Activated T-cell treated with anti-CD3 and anti-CD28 coated beads for 48 hours (primary cell): ENCODE measurements at regions not wholly inside any gene's neighbourhood (a gene's known extent, or its start where the extent isn't known, plus 50 kb on each side); places are given as distances from the start of the nearest gene placed in this dataset.
A peak's percentile ranks its signal among the peaks of the same experiment; 100 is the strongest.

ENCODE experiments used
- DNase-seq: peaks from one replicate; pipeline ENCODE4 v3.0.0-alpha.2; 2020; ENCODE audit warnings: low read depth

DNA sequence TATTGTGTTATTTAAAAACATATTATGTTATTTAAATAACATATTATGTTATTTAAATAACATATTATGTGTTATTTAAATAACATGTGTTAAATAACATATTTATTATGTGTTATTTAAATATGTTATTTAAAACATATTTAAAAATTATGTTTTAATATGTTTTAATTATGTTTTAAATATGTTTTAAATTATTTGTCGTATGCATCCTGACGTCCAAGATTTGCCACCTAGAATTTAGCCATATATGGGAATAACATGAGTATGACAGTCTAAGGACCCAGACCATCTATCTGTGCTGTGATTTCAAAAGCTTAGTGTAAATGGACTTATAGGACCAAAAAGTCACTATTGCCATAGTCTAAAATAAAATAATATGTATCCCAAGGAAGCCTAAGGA lies 484.3 kb upstream of the KLHL29 start:
- no peak for DNase-seq

DNA sequence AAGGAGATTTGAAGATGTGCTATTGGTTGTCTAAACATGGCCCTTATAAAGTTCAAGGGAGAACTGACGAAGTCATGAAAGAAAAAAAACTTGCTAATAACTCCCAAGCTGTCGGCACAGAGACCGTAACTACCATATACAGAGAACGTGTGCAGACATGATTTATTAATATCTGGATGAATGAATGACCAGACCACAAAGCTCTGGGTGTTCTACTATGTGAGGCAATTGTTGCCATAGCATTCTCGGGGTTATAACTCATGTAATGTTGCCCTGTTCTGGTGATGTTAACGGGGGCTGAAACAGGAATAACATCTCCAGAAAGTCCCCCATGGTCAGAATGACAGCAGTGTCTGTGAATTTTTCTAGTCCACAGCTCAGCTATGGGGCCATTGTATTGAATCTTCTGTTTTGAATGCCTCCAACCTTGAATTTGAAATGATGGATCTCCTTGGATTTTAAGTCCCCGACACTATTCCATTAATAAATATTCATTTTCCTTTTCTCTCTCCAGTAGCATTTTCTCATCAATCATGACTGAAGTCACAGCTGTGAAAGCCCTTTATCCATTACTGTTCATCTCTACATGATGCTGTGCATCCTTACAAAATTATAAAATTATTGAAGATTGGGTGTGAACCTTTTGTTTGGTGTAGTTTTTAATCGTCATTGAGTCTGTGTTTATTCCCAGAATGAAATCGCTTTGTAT lies 483.4 kb upstream of the KLHL29 start:
- DNase-seq, result no peak

DNA sequence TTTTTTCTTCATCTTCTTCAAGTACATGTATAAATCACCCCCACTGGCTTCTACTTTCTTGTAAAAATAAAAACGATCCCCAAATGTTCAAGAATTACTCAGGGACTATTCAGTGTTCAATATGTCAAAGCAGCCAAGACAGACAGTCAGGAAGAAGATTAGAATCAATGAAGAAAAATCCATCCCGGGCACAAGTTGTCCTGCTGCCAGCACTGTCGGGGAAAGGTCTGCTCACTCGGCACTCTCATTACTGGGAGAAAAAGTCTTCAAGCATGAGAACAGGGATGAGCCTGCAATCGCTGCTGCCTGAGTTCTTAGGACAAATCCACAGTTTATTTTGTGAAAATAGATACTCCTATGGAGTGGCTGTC lies 482.8 kb upstream of the KLHL29 start:
- no peak for DNase-seq

DNA sequence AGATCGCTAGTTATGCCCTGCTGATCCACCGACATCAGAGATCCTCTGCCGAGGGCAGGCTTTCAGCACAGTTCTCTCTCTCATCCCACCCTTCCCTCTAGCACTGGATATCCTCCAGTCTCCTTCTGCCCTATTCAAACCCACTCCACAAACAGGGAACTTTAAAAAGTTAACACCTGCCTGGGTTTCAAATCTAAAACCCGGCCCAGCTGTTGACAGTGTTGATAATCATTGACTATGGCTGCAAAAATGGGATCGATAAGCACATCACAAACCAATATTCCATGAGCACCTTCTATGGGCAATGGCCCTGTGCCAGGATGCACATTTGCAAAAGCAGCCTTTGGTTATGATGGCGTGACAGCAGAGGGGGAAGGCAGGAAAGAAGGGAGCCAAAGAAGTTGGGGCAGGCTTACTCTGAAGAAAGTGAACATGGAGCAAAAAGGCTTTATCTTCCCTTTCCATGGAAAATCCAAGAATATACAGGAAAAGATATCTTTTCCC lies 482.3 kb upstream of the KLHL29 start:
- DNase-seq, result no peak

DNA sequence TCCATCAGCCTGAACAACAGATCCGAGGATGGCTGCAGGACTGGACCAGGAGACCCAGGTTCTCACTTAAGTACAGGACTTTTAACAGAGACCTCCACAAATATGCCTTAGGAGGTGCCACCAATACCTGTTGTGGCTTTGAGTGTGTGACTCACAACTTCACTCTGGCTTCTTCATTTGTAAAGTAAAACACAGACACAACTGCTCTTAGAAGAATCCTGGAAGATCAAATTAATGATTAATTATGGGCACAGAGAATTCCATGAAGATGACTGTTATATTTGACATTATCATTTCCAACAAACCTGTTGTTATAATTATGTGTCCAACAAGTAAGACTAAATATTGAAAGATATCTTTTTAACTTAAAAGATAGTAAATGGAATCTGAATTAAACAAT lies 481.4 kb upstream of the KLHL29 start:
- no peak for DNase-seq

DNA sequence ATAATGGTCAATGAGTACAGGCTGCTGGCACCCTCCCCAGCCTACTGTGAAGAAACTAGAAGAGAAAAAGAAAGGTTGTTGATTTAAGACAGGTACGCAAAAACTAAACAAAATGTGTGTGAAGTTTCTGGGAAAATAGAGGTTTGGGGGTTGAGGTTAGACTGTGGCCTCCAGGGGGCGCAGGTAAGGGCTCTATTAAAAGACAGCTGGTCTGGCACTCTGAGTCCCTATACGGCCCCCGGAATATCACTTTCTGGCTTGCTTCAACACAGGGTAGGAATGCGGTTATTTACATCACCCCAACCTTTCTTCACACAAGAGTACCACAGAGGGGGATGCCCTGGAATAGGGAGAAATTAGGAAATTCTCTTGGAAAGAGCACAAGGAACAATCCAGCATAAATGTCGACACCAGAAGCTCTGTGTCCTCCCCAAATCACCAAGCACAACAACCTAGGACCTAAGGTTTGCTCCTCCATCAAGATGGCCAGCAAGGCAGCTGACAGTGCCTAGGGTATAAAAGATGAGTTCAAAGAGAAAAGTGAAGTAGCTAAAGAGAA lies 480.8 kb upstream of the KLHL29 start:
- peak; percentile 1 for DNase-seq

DNA sequence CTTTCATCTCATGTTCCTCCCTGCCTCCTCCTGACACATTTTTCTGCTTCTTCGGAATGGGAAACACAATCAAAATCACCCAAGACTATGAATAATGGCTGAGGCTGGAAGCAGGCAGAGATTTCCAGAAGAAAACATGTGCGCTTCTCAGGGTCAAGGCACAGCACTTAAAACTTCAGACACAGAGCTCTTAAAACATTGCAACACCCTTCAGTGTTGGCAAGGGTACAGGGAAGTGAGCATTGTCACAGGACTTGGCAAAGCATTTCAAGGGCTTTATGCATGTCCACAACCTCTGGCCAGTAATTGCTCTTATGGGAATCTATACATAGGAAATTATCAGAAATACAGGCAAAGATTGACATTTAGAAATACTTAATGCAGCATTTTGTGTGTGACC lies 477.6 kb upstream of the KLHL29 start:
- no peak for DNase-seq

DNA sequence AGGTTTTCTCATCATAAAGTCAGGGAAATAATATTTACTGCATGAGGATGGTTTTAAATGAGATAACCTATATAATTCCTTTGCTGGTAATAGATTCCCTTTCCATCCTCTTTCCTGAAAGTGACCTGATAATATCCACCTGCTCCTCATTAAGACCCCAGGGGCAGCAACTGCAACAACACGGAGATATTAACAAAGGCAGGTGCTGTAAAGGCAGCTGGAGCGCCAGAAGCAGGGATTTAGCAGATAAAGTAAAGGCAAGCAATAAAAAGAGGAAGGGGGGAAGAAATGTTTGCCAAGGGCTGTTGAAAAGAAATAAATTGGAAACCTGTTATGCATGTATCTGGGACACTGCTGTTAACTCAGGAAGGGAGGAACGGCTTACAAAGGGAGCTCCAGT lies 472.6 kb upstream of the KLHL29 start:
- DNase-seq, result no peak

DNA sequence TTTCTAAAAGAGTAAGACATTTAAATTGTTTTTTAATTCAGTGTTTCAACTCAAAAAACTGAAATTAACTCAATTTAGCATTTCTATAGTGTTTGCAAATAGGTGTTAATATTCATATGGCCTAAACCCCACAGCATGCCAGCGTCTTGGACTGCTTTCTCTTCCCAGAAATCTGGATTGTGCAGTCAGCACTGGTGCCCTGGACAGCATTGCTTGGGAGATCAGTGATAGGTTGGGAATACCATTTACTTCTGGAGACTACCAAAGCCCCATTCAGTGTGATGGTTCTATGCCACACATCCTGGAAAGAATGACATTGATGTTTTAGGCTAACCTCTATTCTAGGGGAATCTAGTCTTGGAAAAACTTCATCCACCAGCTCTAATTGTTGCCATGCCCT lies 455.0 kb upstream of the KLHL29 start:
- no peak for DNase-seq

DNA sequence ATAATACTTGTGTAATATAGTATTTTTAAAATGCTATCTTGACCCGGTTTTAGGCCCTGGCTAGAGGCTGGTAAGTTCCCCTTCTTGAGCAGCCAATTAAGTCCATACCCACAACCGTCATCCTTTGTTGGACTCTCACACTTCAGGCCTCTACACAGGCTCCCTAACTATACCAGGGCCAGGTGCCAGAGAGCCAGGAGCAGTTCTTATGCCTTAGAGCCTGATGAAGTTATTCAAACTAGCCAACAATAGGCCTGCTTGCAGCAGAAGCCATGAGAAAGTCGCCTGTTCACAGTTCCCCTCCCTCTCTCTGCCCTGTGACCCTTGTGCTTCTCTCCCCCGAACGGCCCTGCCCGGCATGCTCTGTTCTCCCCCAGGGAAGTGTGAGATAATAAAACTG lies 454.2 kb upstream of the KLHL29 start:
- no peak for DNase-seq

DNA sequence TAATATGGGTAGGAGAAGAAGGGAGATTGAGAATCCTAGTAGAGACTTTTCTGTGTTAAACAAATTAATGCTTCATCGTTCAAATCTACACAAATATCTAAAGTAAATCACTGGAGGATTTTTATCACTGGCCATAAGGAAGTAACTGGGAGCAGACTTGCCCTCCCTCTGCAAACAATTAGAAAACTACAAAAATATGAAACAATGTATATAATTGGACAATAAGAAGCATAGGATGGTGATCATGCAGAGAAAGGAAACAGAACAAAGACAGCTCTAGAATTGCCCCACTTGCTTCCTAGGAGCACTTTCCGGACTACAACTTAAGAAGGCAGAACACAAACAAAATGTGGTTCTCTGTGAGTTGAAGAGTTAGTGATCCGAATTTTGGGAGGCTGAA lies 452.7 kb upstream of the KLHL29 start:
- no peak for DNase-seq

DNA sequence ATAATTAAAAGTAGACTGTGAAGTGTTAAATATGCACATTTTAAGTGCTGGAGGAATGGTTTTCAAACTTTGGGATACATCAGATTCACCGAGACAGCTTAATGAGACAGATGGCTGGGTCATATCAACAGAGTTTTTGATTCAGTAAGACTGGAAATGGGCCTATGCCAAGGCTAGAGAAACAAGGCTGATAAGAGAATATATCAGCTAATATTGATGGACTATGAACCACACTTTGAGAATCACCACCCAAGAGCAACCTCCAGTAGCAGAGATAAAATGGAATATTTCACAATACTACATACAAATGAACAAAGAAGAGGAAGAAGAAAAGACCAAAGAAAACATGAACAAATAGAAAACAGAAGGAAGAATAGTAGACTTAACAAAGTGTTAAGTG lies 450.2 kb upstream of the KLHL29 start:
- no peak for DNase-seq

DNA sequence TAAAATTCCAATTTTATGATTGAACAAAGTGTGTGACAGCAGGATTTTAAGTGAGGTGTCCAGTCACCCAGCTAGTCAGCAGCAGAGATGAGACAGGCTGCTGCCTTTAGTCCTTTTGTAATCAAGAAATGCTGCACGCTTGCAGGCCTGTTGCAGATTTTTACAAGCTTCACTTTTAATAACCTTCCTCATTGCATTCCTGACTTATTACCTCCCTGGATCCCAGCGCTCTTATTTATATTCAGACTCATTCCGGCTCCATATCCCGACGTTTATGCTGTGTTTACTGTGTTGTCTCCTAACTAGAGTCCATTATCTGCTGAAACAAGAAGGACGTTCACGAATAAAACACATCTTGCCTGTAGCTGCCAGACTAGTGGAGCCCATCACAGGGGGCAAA lies 442.5 kb upstream of the KLHL29 start:
- no peak for DNase-seq

DNA sequence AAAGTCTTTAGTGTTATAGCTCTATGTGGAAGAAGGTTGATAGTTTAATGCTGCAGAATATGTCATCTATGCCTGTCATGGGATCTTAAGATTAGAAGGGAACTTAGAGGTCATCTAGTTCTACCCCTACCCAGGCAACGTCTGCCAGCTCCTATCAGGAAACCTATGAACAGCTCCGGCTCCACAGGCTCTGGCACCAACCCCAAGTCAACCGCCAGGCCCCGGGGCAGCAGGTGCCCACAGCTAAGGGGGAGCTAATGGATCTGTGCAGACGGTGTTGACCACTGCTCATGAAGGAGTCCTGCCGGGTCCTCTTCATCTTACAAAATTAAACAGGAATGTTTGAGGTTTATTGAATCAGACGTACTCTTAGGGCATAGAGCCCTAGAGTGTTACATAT lies 440.8 kb upstream of the KLHL29 start:
- no peak for DNase-seq

DNA sequence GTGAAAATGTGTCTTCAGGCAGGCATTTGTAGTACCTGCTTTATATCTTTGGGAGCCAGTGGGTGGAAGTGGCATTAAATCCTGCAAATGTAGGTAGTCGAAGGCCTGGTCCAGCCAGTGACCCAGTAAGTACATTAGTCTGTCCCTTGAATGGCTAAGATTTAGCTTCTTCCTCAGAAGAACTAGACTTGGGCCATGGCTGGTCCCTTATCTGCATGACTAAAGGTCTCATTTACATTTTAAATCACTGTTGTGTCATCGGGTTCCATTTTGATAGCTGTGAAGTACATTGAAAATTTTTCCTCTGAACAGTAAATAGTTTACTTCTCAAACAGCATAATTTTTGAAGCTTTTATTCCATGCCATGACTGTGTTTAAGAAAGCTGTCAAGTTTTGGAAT lies 438.4 kb upstream of the KLHL29 start:
- no peak for DNase-seq

DNA sequence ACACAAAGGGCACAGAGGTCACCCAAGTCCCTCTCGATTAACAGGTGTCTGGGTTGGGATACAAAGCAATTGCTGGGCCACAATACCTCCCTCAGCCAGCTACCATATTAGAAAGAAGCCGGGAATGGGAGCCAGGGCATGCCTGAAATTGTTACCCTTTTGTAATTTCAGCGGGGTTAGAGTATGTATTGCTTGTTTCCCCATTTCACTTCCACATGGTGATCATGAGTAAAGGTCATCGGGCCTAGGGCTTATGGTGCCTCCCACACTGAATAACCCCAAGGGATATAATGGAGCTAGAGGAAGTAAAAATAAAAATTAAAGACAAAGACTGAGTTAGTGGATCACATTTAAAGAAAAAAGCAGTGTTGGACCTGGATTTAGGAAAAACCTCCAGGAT lies 437.2 kb upstream of the KLHL29 start:
- DNase-seq, result no peak

DNA sequence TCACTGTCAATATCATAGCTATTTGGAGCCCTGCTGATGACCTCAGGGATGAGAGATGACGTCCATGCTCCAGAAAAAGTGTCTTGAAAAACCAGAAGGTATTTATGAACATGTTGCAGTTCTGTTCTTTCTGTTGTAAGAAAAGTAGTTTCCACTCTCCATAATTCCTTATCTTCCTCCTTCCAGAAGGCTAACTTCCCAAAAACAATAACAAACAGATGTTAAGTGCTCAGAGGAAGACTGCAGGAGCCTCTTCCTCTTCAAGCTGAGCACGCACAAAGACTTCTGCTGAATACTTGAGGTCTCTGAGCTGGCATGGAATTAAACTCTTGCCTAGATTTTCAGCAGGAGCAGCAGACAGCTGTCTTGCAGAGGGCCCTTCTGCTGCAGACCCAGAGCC lies 434.5 kb upstream of the KLHL29 start:
- DNase-seq, result no peak

DNA sequence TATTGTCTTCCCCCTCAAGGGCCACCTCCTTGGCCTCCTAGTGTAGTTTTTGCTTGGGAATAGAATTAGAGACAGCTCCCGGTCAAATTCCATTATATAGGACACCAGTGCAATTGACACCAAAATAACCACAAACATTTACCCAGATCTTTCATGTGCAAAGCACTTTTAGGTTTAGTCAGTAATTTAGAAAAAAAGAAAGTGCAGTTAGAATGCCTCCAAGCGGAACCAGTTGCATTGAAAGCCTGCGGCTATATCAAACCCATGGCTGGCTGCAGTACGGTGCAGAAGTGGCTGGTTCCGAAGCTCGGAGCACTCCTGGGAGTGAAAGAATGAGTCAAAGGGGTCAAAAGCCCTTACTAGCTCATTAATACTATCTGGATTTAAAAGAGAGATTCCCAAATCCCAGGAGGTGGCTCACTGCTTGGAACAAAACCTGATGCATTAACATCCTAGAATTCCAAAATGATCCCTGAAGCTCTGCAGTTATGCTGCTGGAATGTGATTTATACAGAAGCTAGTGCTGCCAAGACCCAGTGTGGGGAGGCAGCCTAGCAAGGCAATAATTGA lies 432.2 kb upstream of the KLHL29 start:
- no peak for DNase-seq

DNA sequence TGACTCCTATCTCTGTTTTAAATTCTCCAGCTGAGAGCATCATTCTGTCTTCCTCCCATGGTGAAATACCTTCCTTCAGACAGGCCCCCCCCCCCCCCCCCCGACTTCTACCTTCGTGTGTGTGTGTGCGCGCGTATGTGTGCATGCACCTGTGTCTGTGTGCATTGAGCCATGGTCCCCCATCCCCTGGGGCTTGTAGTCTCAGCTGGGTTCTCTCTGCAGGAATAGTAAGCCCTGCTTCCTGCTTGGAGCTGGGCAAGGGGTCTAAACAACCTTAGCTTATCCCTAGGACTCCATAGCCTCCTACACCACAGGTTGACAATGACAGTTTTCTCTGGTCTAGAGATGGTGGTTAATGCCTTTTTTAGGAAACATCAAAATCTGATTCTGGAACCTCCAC lies 427.5 kb upstream of the KLHL29 start:
- no peak for DNase-seq

DNA sequence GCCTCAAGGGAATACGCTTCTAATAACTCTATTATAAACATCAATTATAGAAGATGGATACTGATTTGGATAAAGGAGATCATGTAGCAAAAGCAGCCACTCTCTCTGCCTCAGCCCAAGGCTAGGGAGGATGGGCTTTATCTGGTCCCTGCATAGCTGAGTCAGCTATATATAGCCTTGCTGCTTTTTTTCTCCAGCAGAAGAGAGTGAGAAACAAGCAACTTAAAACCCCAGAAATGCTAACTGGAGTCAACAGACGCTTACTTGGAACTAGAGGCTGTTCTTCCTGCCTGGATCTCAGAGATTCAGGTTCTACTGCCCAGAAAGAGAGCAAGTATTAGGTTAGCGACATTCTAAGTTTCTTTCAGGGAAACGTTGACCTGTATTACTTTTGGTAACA lies 426.7 kb upstream of the KLHL29 start:
- no peak for DNase-seq

DNA sequence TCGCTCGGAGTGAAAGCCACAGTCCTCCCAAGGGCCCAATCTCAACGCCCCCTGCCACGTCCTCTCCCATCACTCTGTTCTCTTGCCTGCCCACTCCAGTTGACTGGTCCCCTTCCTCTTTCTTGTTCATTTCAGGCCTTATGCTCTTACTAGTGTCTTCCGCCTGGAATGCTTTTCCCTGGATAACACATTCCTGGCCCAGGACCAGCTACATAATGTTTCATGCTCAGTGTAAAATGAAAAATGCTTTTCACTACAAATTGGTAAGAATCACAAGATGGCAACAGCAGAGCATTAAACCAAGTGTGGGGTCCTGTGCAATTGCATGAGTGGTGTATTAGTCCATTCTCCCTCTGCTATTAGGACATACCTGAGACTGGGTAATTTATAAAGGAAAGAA lies 417.2 kb upstream of the KLHL29 start:
- no peak for DNase-seq

DNA sequence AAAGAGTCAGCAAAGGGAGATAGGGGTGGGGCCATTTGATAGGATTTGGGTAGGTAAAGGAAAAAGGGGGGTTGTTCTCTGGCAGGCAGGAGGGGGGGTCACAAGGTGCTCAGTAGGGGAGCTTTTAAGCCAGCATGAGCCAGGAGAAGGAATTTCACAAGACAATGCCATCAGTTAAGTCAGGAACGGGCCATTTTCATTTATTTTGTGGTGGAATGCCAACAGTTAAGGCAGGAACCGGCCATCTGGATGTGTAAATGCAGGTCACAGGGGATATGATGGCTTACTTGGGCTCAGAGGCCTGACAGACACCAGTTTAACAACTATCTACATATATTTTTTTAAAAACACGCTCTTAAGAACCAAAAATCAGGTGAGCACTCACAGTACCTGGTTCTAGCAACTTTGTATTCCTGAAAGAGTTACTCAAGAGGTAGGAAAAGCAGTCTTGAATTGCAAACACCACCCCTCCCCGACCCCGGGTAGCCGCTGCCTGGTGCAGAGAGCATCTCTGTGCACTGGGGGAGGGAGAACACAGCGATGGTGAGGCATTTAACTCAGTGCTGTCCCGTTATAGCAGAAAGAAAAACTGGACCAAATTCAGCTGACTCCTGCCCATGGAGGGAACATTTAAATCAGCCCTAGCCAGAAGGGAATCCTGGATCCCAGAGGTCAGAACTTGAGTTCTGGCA lies 414.5 kb upstream of the KLHL29 start:
- no peak for DNase-seq

DNA sequence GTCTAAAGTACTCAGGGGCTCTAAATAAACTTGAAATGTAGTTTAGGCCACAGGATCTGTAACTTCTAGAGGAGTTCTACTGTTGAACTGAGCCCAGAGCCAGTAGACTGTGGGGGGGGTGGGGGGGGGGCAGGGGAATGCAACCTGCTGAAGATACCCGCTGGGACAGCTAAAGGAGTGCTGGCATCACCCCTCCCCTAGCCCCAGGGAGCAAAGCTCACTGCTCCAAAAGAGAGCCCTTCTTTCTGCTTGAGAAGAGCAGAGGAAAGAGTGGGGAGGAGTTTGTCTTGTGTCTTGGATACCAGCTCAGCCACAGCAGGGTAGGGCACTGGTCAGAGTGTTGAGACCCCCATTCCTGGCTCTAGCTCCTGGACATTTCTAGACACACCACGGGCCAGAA lies 414.0 kb upstream of the KLHL29 start:
- DNase-seq, result no peak
